SU-DHL-6 (cell line): ENCODE measurements at regions not wholly inside any gene's neighbourhood (a gene's known extent, or its start where the extent isn't known, plus 50 kb on each side); places are given as distances from the start of the nearest gene placed in this dataset.
"Not testable (repeated sequence)": the region's sequence is repeated elsewhere in the genome, so short reads cannot be mapped to it uniquely, and the experiment has no call there.

Experiments used
- H2AFZ ChIP-seq: fragments of 200-600 bp; sonication (generic); 2 replicates; pipeline ENCODE4 v1.6.1; 2014; ENCODE audit warnings: low read depth, mild to moderate bottlenecking, moderate library complexity, mixed read lengths, antibody characterized with exemption, low read length; ENCODE audit not compliant: severe bottlenecking
- H3F3A ChIP-seq: fragments of 200-600 bp; shearing (Covaris generic); 2 replicates; pipeline ENCODE4 v1.6.0; 2016; ENCODE audit warnings: antibody characterized with exemption, mild to moderate bottlenecking; ENCODE audit not compliant: insufficient read depth
- H3K27ac ChIP-seq: fragments of 200-600 bp; sonication (generic); 2 replicates; pipeline ENCODE4 v1.5.1; 2016; ENCODE audit warnings: low read depth, mild to moderate bottlenecking, low read length, moderate library complexity, mixed read lengths
- H3K27me3 ChIP-seq: fragments of 200-600 bp; sonication (generic), shearing (Covaris generic); 2 replicates; pipeline ENCODE4 v1.6.0; 2014; ENCODE audit warnings: mild to moderate bottlenecking, low read length
- H3K36me3 ChIP-seq: fragments of 200-600 bp; sonication (generic); 2 replicates; pipeline ENCODE4 v1.6.1; 2014; ENCODE audit warnings: mild to moderate bottlenecking, low read length, mixed read lengths
- H3K4me2 ChIP-seq: fragments of 300-600, 200-600 bp; shearing (Covaris generic), sonication (generic); 2 replicates; pipeline ENCODE4 v1.6.0; 2014; ENCODE audit warnings: low read length, low read depth, mild to moderate bottlenecking; ENCODE audit not compliant: poor library complexity, severe bottlenecking
- H3K4me3 ChIP-seq: fragments of 200-600 bp; sonication (generic); 2 replicates; pipeline ENCODE4 v1.5.1; 2014; ENCODE audit warnings: antibody characterized with exemption, low read length, mild to moderate bottlenecking, mixed read lengths; ENCODE audit not compliant: insufficient read depth, poor library complexity, severe bottlenecking
- H3K79me2 ChIP-seq: fragments of 200-600 bp; sonication (generic); 2 replicates; pipeline ENCODE4 v1.6.1; 2014; ENCODE audit warnings: mild to moderate bottlenecking, low read length, moderate library complexity; ENCODE audit not compliant: insufficient read depth
- H3K9ac ChIP-seq: fragments of 200-600 bp; sonication (generic); 2 replicates; pipeline ENCODE4 v1.7.0; 2014; ENCODE audit warnings: mild to moderate bottlenecking, low read length
- H3K9me2 ChIP-seq: fragments of 200-600 bp; sonication (generic); replicated peaks from 2 replicates; pipeline ENCODE4 v1.6.1; 2014; ENCODE audit warnings: low read length; ENCODE audit not compliant: insufficient read depth
- H3K9me3 ChIP-seq: fragments of 200-600 bp; sonication (generic); 2 replicates; pipeline ENCODE4 v1.6.1; 2014; ENCODE audit warnings: low read length, mixed read lengths; ENCODE audit not compliant: insufficient read depth
- H4K20me1 ChIP-seq: fragments of 200-600 bp; sonication (generic); 2 replicates; pipeline ENCODE4 v1.6.1; 2014; ENCODE audit warnings: low read depth, mild to moderate bottlenecking, antibody characterized with exemption, low read length, moderate library complexity, mixed read lengths
- CTCF ChIP-seq: fragments of 200-600 bp; sonication (generic); IDR thresholded peaks from one replicate; pipeline ENCODE4 v1.5.1; 2017; ENCODE audit warnings: antibody characterized with exemption, mild to moderate bottlenecking, low read length, moderate library complexity; ENCODE audit not compliant: insufficient read depth, poor library complexity, severe bottlenecking
- EZH2phosphoT487 ChIP-seq: fragments of 200-600 bp; sonication (generic), shearing (Covaris generic); conservative IDR thresholded peaks from 2 replicates; pipeline ENCODE4 v1.6.1; 2018; ENCODE audit warnings: mild to moderate bottlenecking, antibody characterized with exemption, low read length, moderate library complexity, mixed read lengths

GRCh38 chr21:30030416-30030815 is 90.6 kb upstream of the GRIK1 start:
- no peak overlapping the region for H3K27ac ChIP-seq
- H3K79me2 ChIP-seq = no peaks in the 10 kb centered on the region
- H3K4me2 ChIP-seq = no peak overlapping the region
- H3K36me3 ChIP-seq = no peaks in the 10 kb centered on the region
- no peak overlapping the region for H2AFZ ChIP-seq
- no peaks in the 10 kb centered on the region for H3K9me3 ChIP-seq
- TF ChIP-seq CTCF = no peak
- no peak for TF ChIP-seq EZH2phosphoT487
- no peak overlapping the region for H3K9ac ChIP-seq
- no peaks in the 10 kb centered on the region for H3K27me3 ChIP-seq
- H3F3A ChIP-seq = no peaks in the 10 kb centered on the region
- no peaks in the 10 kb centered on the region for H4K20me1 ChIP-seq
- H3K4me3 ChIP-seq = no peak overlapping the region
- H3K9me2 ChIP-seq = no peaks in the 10 kb centered on the region

DNA sequence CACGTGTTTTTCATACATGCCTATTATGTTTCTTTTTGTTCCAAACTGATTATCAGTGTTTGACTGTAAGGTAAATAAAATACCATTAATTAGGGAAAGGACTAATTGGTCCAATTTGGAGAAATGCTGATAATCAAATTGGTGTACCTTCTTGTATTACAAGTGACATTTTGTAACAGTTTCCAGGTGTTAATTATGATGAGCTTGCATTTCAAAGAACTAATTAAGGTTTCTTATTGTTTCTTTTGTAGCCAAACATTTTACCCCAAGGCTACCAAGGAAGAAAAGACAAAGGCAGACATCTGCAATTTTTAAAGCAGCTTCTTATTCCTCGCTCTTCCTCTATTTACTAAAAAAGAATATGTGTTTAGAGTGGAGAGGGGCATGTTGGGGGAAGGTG is 88.7 kb upstream of the GRIK1 start:
- Histone ChIP-seq H2AFZ (no peak overlapping the region), H4K20me1 (no peaks in the 10 kb centered on the region), H3K27ac (no peak overlapping the region), H3K9ac (no peak overlapping the region), H3K27me3 (no peaks in the 10 kb centered on the region), H3K9me2 (no peaks in the 10 kb centered on the region), H3F3A (no peaks in the 10 kb centered on the region), H3K36me3 (no peaks in the 10 kb centered on the region), H3K79me2 (no peaks in the 10 kb centered on the region), H3K4me2 (no peak overlapping the region), H3K4me3 (no peak overlapping the region), H3K9me3 (no peaks in the 10 kb centered on the region)
- TF ChIP-seq EZH2phosphoT487 = no peak
- TF ChIP-seq CTCF = no peak

DNA sequence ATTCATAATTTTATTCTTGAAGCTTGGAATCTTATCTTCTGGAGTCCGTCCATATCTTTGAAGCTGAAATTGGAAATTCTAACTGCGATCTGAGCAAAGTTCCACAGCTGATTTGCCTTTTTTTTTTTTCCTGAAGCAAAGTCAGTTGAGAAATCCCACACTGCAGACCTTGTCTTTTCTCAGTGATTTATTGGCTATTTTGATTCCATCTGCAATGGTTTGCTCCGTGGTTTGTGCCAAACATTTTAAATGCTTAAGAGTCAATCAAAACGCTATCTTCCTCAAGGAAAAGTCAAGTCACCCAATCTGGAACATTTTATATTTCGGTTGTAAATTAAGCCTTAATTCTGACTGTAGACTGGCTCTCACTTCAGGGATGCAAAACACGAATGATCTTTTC is 88.2 kb upstream of the GRIK1 start:
- Histone ChIP-seq H3K9ac (no peak overlapping the region), H3K4me3 (no peak overlapping the region), H3K4me2 (no peak overlapping the region), H3K27me3 (no peaks in the 10 kb centered on the region), H3F3A (no peaks in the 10 kb centered on the region), H3K36me3 (no peaks in the 10 kb centered on the region), H3K79me2 (no peaks in the 10 kb centered on the region), H3K9me2 (no peaks in the 10 kb centered on the region), H2AFZ (no peak overlapping the region), H4K20me1 (no peaks in the 10 kb centered on the region), H3K9me3 (no peaks in the 10 kb centered on the region), H3K27ac (no peak overlapping the region)
- TF ChIP-seq CTCF (no peak), EZH2phosphoT487 (no peak)

DNA sequence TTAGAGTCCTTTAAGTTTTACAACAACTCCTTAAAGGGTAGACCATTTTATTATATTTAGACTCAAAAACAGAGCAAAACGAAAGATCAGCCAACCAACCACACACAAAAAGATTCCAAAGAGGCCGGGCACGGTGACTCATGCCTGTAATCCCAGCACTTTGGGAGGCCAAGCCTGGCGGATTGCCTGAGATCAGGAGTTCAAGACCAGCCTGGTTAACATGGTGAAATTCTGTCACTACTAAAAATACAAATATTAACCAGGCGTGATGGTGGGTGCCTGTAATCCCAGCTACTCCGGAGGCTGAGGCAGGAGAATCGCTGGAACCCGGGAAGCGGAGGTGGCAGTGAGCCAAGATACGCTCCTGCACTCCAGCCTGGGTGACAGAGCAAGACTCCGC is 83.3 kb upstream of the GRIK1 start:
- H3K4me3 ChIP-seq, H3K36me3 ChIP-seq, H2AFZ ChIP-seq, H3F3A ChIP-seq, H3K79me2 ChIP-seq, H3K9me3 ChIP-seq, H3K27me3 ChIP-seq, H3K4me2 ChIP-seq, H3K27ac ChIP-seq, H3K9me2 ChIP-seq, H4K20me1 ChIP-seq, H3K9ac ChIP-seq: not testable (repeated sequence)
